Calu3 (cell line): ENCODE measurements at regions not wholly inside any gene's neighbourhood (a gene's known extent, or its start where the extent isn't known, plus 50 kb on each side); places are given as distances from the start of the nearest gene placed in this dataset.

ENCODE experiments used
- BruUV-seq: library from RNA; stranded (reverse); fragments of 400-500 nt; replicated peaks from 2 replicates; lab custom pipeline; 2021; lab: Mats Ljungman, UMichigan
- CTCF ChIA-PET: fragments of 300-600 bp; sonication (Branson Sonifier 250); formaldehyde crosslinking; loops from one replicate; lab custom pipeline; 2022; ENCODE audit warnings: antibody characterized with exemption; lab: Charles Lee
- DNase-seq: peaks from one replicate; pipeline ENCODE4 v3.0.0; 2022
- H3K27ac Mint-ChIP-seq: one replicate; pipeline ENCODE4 v1.8.0; 2022; ENCODE audit warnings: mixed read lengths; ENCODE audit not compliant: unreplicated experiment
- H3K27me3 Mint-ChIP-seq: one replicate; pipeline ENCODE4 v1.8.0; 2022; ENCODE audit warnings: mixed read lengths; ENCODE audit not compliant: unreplicated experiment
- H3K36me3 Mint-ChIP-seq: one replicate; pipeline ENCODE4 v1.8.0; 2022; ENCODE audit warnings: mild to moderate bottlenecking, moderate library complexity, mixed read lengths; ENCODE audit not compliant: insufficient read depth, unreplicated experiment
- H3K4me1 Mint-ChIP-seq: one replicate; pipeline ENCODE4 v1.8.0; 2022; ENCODE audit warnings: mild to moderate bottlenecking, low read depth, mixed read lengths; ENCODE audit not compliant: unreplicated experiment
- H3K4me3 Mint-ChIP-seq: one replicate; pipeline ENCODE4 v1.8.0; 2022; ENCODE audit warnings: mild to moderate bottlenecking, low read depth, moderate library complexity, mixed read lengths; ENCODE audit not compliant: unreplicated experiment
- H3K9me3 Mint-ChIP-seq: one replicate; pipeline ENCODE4 v1.8.0; 2022; ENCODE audit warnings: low read depth, mixed read lengths; ENCODE audit not compliant: unreplicated experiment
- intact Hi-C: fragments of 100-400 bp; cut with micrococcal nuclease; formaldehyde crosslinking; loops from one replicate; pipeline ENCODE4 v1.10.0; 2022; ENCODE audit not compliant: unreplicated experiment
- TF ChIP-seq, protein P1 (sequence below): fragments of 200-600 bp; IDR thresholded peaks from one replicate; pipeline ENCODE4 v1.8.0; 2022; ENCODE audit warnings: antibody characterized with exemption; ENCODE audit not compliant: unreplicated experiment

DNA sequence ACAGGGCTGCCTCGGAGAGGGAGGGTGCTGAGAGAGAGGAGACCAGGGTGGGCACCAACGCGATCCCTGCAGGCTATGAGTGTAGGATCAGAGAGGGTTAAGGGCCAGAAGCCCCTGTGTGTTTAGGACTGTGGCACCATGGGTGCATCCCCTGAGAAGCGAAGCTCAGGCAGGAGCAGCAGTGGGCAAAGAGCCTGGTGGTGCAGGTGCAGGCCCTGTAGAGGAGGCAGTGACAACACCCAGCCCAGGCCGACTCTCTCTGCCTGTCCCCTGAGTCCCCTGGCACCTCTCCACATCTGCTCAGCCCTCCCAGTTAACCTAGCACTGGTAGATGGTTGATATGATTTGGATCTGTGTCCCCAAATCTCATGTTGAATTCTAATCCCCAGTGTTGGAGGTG, 139.8 kb downstream of the RNF152 start:
- H3K27me3 Mint-ChIP-seq = peaks cover 37% of the 10 kb centered on the region
- no peak overlapping the region for H3K4me3 Mint-ChIP-seq
- no peak for DNase-seq
- CTCF ChIA-PET = interaction anchor here (0.6 kb wide), 1 partner anchor 1462 kb away, joined by 3 read pairs; no protein-coding TSS in a partner anchor
- TF ChIP-seq, protein P1, sequence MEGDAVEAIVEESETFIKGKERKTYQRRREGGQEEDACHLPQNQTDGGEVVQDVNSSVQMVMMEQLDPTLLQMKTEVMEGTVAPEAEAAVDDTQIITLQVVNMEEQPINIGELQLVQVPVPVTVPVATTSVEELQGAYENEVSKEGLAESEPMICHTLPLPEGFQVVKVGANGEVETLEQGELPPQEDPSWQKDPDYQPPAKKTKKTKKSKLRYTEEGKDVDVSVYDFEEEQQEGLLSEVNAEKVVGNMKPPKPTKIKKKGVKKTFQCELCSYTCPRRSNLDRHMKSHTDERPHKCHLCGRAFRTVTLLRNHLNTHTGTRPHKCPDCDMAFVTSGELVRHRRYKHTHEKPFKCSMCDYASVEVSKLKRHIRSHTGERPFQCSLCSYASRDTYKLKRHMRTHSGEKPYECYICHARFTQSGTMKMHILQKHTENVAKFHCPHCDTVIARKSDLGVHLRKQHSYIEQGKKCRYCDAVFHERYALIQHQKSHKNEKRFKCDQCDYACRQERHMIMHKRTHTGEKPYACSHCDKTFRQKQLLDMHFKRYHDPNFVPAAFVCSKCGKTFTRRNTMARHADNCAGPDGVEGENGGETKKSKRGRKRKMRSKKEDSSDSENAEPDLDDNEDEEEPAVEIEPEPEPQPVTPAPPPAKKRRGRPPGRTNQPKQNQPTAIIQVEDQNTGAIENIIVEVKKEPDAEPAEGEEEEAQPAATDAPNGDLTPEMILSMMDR = no peak
- H3K9me3 Mint-ChIP-seq = no peaks in the 10 kb centered on the region
- intact Hi-C loops = no loop called here
- no peaks in the 10 kb centered on the region for H3K4me1 Mint-ChIP-seq
- H3K36me3 Mint-ChIP-seq = no peaks in the 10 kb centered on the region
- no peak overlapping the region for H3K27ac Mint-ChIP-seq
- no TSS peak for BruUV-seq

DNA sequence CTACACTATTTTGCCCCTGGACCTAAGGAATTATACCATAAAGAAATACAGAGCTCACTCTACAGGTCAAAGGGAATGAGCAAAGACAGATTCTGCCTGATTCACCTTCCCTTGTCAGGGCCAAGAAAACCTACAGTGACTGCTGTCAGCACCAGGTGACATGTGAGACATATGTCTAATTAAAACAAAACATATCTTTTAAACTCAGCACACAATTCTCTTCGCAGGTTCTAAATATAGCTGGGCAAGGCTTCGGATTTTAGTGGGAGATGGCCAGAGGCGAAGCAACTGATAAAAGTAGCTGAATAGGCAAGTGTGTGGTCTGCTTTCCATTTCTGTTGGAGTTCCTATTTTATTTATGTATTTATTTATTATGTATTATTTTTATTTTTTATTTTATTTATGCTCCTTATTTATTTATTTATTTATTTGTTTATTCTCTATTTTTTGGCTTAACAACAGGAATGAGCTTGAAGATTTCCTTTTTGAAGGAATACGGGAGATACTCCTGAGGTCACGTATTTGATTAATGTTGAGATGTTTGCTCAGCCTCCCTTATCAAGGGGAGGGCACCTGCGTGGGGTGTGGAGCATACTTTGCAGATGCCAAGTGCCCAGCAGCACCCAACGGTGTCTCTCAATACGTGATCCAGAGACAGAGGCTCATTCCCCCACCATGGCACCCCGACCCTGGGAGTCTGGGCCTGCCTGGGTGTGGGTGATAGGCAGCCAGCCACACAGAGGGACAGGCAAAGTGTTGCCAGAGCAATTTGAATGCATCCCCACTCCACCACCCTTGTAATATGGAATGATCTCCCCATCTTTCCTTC, 141.8 kb downstream of the RNF152 start:
- CTCF ChIA-PET = interaction anchor here (0.7 kb wide), 1 partner anchor 165 kb away, joined by 3 read pairs; no protein-coding TSS in a partner anchor
- no peaks in the 10 kb centered on the region for H3K9me3 Mint-ChIP-seq
- no peak for DNase-seq
- no TSS peak for BruUV-seq
- TF ChIP-seq, protein P1 = no peak
- H3K27ac Mint-ChIP-seq = no peak overlapping the region
- H3K36me3 Mint-ChIP-seq = no peaks in the 10 kb centered on the region
- H3K4me3 Mint-ChIP-seq = no peak overlapping the region
- H3K4me1 Mint-ChIP-seq = no peaks in the 10 kb centered on the region
- H3K27me3 Mint-ChIP-seq = peaks cover 32% of the 10 kb centered on the region
- intact Hi-C loops = no loop called here

DNA sequence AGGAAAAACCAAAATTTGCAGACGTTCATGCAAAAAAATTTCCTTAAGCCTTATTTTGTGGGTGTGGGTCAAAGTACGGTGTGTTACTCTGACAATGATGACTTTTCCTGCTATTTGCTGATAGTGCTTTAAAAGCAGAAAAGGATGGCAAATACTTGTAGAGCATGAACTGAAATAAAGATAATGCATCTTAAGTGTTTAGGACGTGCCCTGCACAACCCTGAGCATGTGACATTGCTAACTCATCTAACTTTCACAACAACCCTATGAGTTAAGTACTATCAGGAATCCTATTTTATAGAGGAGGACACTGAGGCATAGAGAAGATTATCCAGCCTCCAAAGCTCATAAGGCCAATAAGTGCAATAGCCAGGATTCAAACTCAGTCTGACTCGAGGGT, 143.3 kb downstream of the RNF152 start:
- no TSS peak for BruUV-seq
- no peaks in the 10 kb centered on the region for H3K36me3 Mint-ChIP-seq
- peaks cover 17% of the 10 kb centered on the region for H3K27me3 Mint-ChIP-seq
- intact Hi-C loops = no loop called here
- H3K4me1 Mint-ChIP-seq = no peaks in the 10 kb centered on the region
- no peak overlapping the region for H3K27ac Mint-ChIP-seq
- H3K4me3 Mint-ChIP-seq = no peak overlapping the region
- TF ChIP-seq, protein P1 = no peak
- no peak for DNase-seq
- no peaks in the 10 kb centered on the region for H3K9me3 Mint-ChIP-seq
- CTCF ChIA-PET = no interaction called here

DNA sequence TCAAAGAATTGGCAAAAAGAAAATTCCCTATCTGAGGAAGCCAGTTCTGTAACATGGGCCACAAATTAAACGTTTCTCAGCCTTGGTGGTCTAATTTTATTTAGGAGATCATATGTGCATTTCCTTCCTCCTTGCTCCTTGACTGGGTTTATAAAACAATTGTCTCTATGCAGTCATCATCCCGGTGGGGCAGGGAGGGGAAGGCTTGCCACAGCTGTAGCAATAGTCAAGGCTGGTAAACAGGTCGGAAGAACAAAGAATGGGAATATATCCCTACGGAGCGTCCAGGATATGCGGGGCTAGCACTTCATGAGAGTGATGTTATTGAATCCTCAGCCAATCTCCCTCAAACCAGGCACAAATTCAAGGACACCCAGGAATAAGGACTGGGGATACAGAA, 143.8 kb downstream of the RNF152 start:
- H3K4me1 Mint-ChIP-seq = no peaks in the 10 kb centered on the region
- H3K27me3 Mint-ChIP-seq = peaks cover 13% of the 10 kb centered on the region
- BruUV-seq = no TSS peak
- TF ChIP-seq, protein P1 = no peak
- no peaks in the 10 kb centered on the region for H3K36me3 Mint-ChIP-seq
- no peak overlapping the region for H3K4me3 Mint-ChIP-seq
- H3K27ac Mint-ChIP-seq = no peak overlapping the region
- intact Hi-C loops = no loop called here
- CTCF ChIA-PET = no interaction called here
- H3K9me3 Mint-ChIP-seq = no peaks in the 10 kb centered on the region
- no peak for DNase-seq
